GM12892 (cell line): ENCODE measurements at regions not wholly inside any gene's neighbourhood (a gene's known extent, or its start where the extent isn't known, plus 50 kb on each side); places are given as distances from the start of the nearest gene placed in this dataset.

Source experiments
- POLR2A ChIP-seq: IDR thresholded peaks from 2 replicates; pipeline ENCODE4 v1.6.1; 2011; ENCODE audit warnings: low read depth, low read length, control low read depth
- POLR2AphosphoS5 ChIP-seq: IDR thresholded peaks from 2 replicates; pipeline ENCODE4 v1.6.1; 2011; ENCODE audit warnings: low read depth, low read length, control low read depth
- TAF1 ChIP-seq: IDR thresholded peaks from 2 replicates; pipeline ENCODE4 v1.6.1; 2011; ENCODE audit warnings: low read depth, mild to moderate bottlenecking, control low read depth, low read length, borderline replicate concordance

DNA sequence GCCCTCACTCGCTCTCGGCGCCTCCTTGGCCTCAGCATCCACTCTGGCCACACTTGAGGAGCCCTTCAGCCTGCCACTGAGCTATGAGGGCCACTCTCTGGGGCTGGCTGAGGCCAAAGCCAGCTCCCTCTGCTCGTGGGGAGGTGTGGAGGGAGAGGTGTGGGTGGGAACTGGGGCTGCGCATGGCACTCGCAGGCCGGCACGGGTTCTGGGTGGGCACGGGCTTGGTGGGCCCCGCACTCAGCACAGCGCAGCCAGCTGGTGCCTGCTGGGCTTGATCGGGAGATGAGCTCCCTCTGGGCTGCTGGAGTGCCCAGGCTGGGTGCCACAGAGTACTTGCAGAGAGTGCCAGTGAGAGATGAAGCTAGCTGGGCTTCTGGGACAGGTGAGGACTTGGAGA lies 875.5 kb downstream of the XPNPEP1 start:
- TF ChIP-seq POLR2AphosphoS5, result no peak
- TF ChIP-seq POLR2A, result no peak
- TF ChIP-seq TAF1, result no peak
